Retinal pigment epithelial cell (primary cell): ENCODE measurements at regions not wholly inside any gene's neighbourhood (a gene's known extent, or its start where the extent isn't known, plus 50 kb on each side); places are given as distances from the start of the nearest gene placed in this dataset.

ENCODE experiments used
- DNase-seq: peaks from one replicate; pipeline ENCODE4 v3.0.0-alpha.2; 2010; ENCODE audit warnings: low read depth
- H3K4me3 ChIP-seq: 2 replicates; pipeline ENCODE4 v1.5.1; 2011; ENCODE audit warnings: mild to moderate bottlenecking, low read length, control low read depth, moderate library complexity
- CTCF ChIP-seq: conservative IDR thresholded peaks from 2 replicates; pipeline ENCODE4 v1.5.1; 2011; ENCODE audit warnings: low read depth, low read length, control low read depth, inconsistent platforms

- no peak for TF ChIP-seq CTCF
- no peak overlapping the region for H3K4me3 ChIP-seq
- DNase-seq, result no peak
These were observed 333.2 kb downstream of the DHX35 start for GRCh38 chr20:39295301-39295700.

- DNase-seq, result no peak
- H3K4me3 ChIP-seq, result no peak overlapping the region
- no peak for TF ChIP-seq CTCF
These were observed 332.1 kb downstream of the DHX35 start for GRCh38 chr20:39294137-39294725.

- DNase-seq, result no peak
- TF ChIP-seq CTCF, result no peak
- H3K4me3 ChIP-seq, result no peak overlapping the region
These were observed 330.1 kb downstream of the DHX35 start for GRCh38 chr20:39292193-39292736.

- no peak overlapping the region for H3K4me3 ChIP-seq
- TF ChIP-seq CTCF, result no peak
- no peak for DNase-seq
These were observed 329.2 kb downstream of the DHX35 start for GRCh38 chr20:39291301-39291700.

- no peak overlapping the region for H3K4me3 ChIP-seq
- DNase-seq, result no peak
- TF ChIP-seq CTCF, result no peak
These were observed 328.4 kb downstream of the DHX35 start for GRCh38 chr20:39290575-39290974.

GRCh38 chr20:39289831-39290230, 327.7 kb downstream of the DHX35 start:
- DNase-seq, result no peak
- TF ChIP-seq CTCF, result no peak
- H3K4me3 ChIP-seq, result no peak overlapping the region

- no peak overlapping the region for H3K4me3 ChIP-seq
- DNase-seq, result no peak
- no peak for TF ChIP-seq CTCF
These were observed 327.2 kb downstream of the DHX35 start for GRCh38 chr20:39289316-39289715.
